Body of pancreas (tissue), 4 donors: ENCODE measurements at regions not wholly inside any gene's neighbourhood (a gene's known extent, or its start where the extent isn't known, plus 50 kb on each side); places are given as distances from the start of the nearest gene placed in this dataset.

Source experiments
- ATAC-seq: fragments of 150-250 bp; one replicate; pipeline ENCODE4 v1.9.1; 2016
- DNase-seq, 4 donors: peaks; one replicate each; pipeline ENCODE4 v3.0.0-alpha.2; 2019
- H3K27ac ChIP-seq, 4 donors: fragments of 200-600 bp; sonication (generic); 1 replicate in 3 of 4; 2 replicates in 1 of 4; pipeline versions ENCODE4 v1.5.1 to v1.6.1; 2016 to 2019; ENCODE audit warnings: mild to moderate bottlenecking in 1 of 4, mixed read lengths in 1 of 4, moderate library complexity in 1 of 4
- H3K27me3 ChIP-seq, 2 donors: fragments of 200-600 bp; sonication (generic); one replicate each; pipeline ENCODE4 v1.6.0; 2016; ENCODE audit warnings: mild to moderate bottlenecking in 1 of 2
- H3K36me3 ChIP-seq, 2 donors: fragments of 200-600 bp; sonication (generic); replicated peaks in 1 of 2; 2 replicates each; pipeline ENCODE4 v1.5.1; 2016; ENCODE audit warnings: low read depth in 2 of 2; ENCODE audit not compliant: insufficient read depth in 1 of 2
- H3K4me1 ChIP-seq: fragments of 200-600 bp; sonication (generic); one replicate; pipeline ENCODE4 v1.6.0; 2016
- H3K4me3 ChIP-seq, 2 donors: fragments of 200-600 bp; sonication (generic); 1 replicate in 1 of 2; 2 replicates in 1 of 2; pipeline ENCODE4 v1.5.1; 2016 to 2019
- H3K9me3 ChIP-seq, 3 donors: fragments of 200-600 bp; sonication (generic); 1 replicate in 2 of 3; 2 replicates in 1 of 3; pipeline ENCODE4 v1.5.1; 2016
- CTCF ChIP-seq, 7 experiments: fragments of 450-650 bp in 4 of 7; fragments of 200-600 bp in 3 of 7; sonication (generic) in 3 of 7; IDR thresholded peaks; one replicate each; pipeline ENCODE4 v1.5.1; 2016 to 2019; ENCODE audit warnings: antibody characterized with exemption in 7 of 7
- POLR2A ChIP-seq, 3 donors: fragments of 450-650 bp; IDR thresholded peaks; one replicate each; pipeline ENCODE4 v1.6.1; 2016; ENCODE audit warnings: antibody characterized with exemption in 3 of 3, mild to moderate bottlenecking in 2 of 3
- WGBS, 2 donors: methylation state at CpG; one replicate each; pipeline ENCODE4 v1.1.5; 2017; 5-methylcytosine and 5-hydroxymethylcytosine counted together
- intact Hi-C: fragments of 100-400 bp; cut with DNase I; formaldehyde crosslinking; loops from one replicate; pipeline ENCODE4 v1.15.1; 2023

- Histone ChIP-seq H3K27me3 (no peaks in the 10 kb centered on the region), H3K36me3 (no peaks in the 10 kb centered on the region), H3K4me3 (no peak overlapping the region), H3K4me1 (no peaks in the 10 kb centered on the region), H3K9me3 (no peaks in the 10 kb centered on the region), H3K27ac (no peak overlapping the region)
- intact Hi-C loops = no loop called here
- DNase-seq = no peak
- TF ChIP-seq CTCF (IDR thresholded peaks at IDR 0.05) = no peak
- TF ChIP-seq POLR2A (IDR thresholded peaks at IDR 0.05) = no peak
- ATAC-seq = no peak
- WGBS, 2 donors = 42 to 45% methylated on average over 1 of the region's 1 CpG
Observed at GRCh38 chr6:103356531-103356930, 1503.2 kb downstream of the HACE1 start.

GRCh38 chr6:103344554-103345163 is 1515.1 kb downstream of the HACE1 start:
- no peak overlapping the region for H3K27ac ChIP-seq
- no peaks in the 10 kb centered on the region for H3K36me3 ChIP-seq
- WGBS, 2 donors = 19 to 29% methylated on average over 2 of the region's 2 CpGs
- H3K4me1 ChIP-seq = no peaks in the 10 kb centered on the region
- H3K4me3 ChIP-seq = no peak overlapping the region
- ATAC-seq (no peak), DNase-seq (no peak)
- intact Hi-C loops = no loop called here
- TF ChIP-seq CTCF (IDR thresholded peaks at IDR 0.05) (no peak), POLR2A (IDR thresholded peaks at IDR 0.05) (no peak)
- H3K27me3 ChIP-seq = no peaks in the 10 kb centered on the region
- H3K9me3 ChIP-seq = no peaks in the 10 kb centered on the region

GRCh38 chr6:103335412-103335811 is 1524.3 kb downstream of the HACE1 start:
- Histone ChIP-seq H3K4me3 (no peak overlapping the region), H3K27ac (no peak overlapping the region), H3K4me1 (no peaks in the 10 kb centered on the region), H3K9me3 (no peaks in the 10 kb centered on the region), H3K27me3 (no peaks in the 10 kb centered on the region), H3K36me3 (no peaks in the 10 kb centered on the region)
- DNase-seq (no peak), ATAC-seq (no peak)
- no peak for TF ChIP-seq POLR2A (IDR thresholded peaks at IDR 0.05)
- no peak for TF ChIP-seq CTCF (IDR thresholded peaks at IDR 0.05)
- intact Hi-C loops = loop anchor here (10.0 kb wide), 1 partner anchor 61 kb away; no protein-coding TSS in a partner anchor
- WGBS, 2 donors = 82 to 83% methylated on average over 2 of the region's 2 CpGs

GRCh38 chr6:103326760-103327757 is 1532.7 kb downstream of the HACE1 start:
- 49 to 60% methylated on average over 4 of the region's 4 CpGs for WGBS, 2 donors
- TF ChIP-seq POLR2A (IDR thresholded peaks at IDR 0.05) = no peak
- TF ChIP-seq CTCF (IDR thresholded peaks at IDR 0.05) = no peak
- ATAC-seq (no peak), DNase-seq (no peak)
- Histone ChIP-seq H3K4me3 (no peak overlapping the region), H3K36me3 (no peaks in the 10 kb centered on the region), H3K27ac (no peak overlapping the region), H3K4me1 (no peaks in the 10 kb centered on the region), H3K27me3 (no peaks in the 10 kb centered on the region), H3K9me3 (no peaks in the 10 kb centered on the region)
- intact Hi-C loops = no loop called here
